HG03439 (cell line): ENCODE measurements at regions not wholly inside any gene's neighbourhood (a gene's known extent, or its start where the extent isn't known, plus 50 kb on each side); places are given as distances from the start of the nearest gene placed in this dataset.
"Not testable (repeated sequence)": the region's sequence is repeated elsewhere in the genome, so short reads cannot be mapped to it uniquely, and the experiment has no call there.

Experiments
- ATAC-seq: cut with Tn5 transposase; IDR thresholded peaks from one replicate; pipeline ENCODE4 v1.9.1; 2021; ENCODE audit warnings: mild to moderate bottlenecking, moderate library complexity; ENCODE audit not compliant: unreplicated experiment

DNA sequence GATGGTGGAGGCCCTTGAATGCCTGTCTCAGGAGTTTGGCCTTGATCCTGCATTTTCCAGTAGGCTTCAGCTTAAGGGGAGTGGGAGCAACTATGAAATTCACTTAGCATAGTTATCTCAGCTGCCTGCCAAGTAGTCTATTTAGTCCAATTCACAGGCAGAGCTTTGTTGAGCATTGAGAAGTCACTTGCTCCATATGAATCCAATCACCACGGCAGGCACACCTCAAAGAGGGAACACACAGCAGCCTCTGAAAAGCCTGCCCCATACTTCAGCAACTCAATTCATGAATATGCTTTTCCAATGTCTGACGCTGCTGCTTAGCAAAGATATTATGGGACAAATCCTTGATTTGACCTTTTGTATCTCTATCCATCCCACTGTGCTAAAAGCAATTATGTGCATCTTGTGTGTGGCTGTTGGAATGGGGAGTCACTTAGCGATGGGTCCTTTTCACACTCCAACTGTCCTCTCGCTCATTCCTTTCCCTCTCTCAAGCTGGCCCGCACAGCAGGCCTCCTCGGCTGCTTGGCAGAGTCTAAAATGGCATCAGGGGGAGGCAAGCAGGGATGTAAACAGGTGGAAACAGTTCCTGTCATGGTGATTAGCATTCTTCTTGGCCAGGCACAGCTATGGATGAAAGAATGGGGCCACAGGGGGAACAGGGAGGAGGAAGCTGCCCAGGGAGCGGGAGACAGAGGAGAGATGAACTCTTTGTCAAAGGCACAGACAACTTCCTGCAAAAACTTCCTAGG is 56.0 kb upstream of the LRPPRC start:
- no peak for ATAC-seq

- ATAC-seq = no peak
Measured at GRCh38 chr2:44052584-44052983, 56.8 kb upstream of the LRPPRC start.

- ATAC-seq = no peak
Measured at GRCh38 chr2:44053052-44053451, 57.3 kb upstream of the LRPPRC start.

- ATAC-seq = no peak
Measured at GRCh38 chr2:44053456-44053855, 57.7 kb upstream of the LRPPRC start.

DNA sequence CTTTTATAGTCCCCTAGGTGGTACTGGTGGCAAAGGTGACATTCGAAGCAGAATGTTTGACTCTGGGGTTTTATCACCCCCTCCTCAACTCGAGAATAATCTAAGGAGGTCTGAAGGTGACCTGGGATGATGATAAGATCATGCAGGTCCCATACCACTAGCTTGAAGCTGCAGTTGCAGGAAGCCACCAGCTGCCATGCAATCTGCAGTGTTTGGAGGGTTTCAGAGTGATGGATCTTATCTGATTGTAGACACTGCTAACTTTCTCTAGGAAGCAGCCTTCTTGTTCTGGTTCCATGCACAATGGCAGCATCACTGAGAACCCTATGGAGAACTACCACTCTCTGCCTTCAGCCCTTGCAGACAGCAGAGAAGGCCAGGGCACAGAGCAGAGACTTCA is 59.4 kb upstream of the LRPPRC start:
- ATAC-seq = no peak

- no peak for ATAC-seq
Measured at GRCh38 chr2:44055664-44056063, 59.9 kb upstream of the LRPPRC start.

GRCh38 chr2:44056947-44057346 is 61.2 kb upstream of the LRPPRC start:
- no peak for ATAC-seq

DNA sequence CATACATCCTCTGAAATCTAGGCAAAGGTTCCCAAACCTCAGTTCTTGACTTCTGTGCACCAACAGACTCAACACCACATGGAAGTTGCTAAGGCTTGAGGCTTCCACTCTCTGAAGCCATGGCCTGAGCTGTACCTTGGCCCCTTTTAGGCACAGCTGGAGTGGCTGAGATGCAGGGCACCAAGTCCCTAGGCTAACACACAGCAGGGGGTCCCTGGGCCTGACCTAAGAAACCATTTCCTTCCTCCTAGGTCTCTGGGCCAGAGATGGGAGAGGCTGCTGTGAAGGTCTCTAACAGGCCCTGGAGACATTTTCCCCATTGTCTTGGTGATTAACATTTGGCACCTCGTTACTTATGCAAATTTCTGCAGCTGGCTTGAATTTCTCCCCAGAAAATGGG is 64.5 kb upstream of the LRPPRC start:
- not testable (repeated sequence) for ATAC-seq

DNA sequence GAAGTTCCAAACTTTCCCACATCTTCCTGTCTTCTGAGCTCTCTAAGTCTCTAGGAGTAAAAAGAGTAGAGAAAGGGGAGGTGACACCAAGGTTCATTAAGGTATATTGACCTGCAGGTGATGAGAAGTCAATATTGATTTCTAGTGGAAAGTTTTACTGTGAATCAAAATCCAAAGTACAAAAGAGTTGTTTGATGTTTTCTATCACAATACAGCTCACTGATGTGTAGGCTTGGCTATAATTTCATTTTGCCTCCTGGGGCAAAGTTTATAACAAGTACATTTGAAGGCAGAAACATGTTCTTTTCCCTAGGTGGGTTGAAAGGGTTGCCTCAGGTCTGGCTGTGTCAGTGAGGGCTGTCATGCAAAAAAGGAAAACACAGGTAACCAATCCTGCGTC is 65.2 kb upstream of the LRPPRC start:
- ATAC-seq = no peak

GRCh38 chr2:44061469-44061868 is 65.7 kb upstream of the LRPPRC start:
- ATAC-seq = no peak

DNA sequence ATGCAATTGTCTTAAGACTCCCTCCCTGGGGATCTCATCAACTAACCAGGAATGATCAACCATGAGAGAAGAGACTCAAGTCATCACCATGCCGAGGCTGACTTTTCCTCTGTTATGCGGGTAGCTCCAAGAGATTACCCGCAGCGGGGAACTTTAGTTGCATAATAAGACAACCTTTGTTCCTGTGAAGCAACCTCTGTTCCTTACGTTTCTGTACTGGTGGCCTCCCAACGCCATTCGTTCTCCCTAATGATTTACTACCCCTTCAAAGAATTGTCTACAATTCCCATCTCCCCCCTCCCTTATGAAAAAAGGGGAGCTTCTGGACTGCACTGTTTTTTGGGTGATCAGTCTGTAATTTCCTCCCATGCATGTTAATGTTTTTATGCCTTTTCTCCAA is 66.1 kb upstream of the LRPPRC start:
- no peak for ATAC-seq

DNA sequence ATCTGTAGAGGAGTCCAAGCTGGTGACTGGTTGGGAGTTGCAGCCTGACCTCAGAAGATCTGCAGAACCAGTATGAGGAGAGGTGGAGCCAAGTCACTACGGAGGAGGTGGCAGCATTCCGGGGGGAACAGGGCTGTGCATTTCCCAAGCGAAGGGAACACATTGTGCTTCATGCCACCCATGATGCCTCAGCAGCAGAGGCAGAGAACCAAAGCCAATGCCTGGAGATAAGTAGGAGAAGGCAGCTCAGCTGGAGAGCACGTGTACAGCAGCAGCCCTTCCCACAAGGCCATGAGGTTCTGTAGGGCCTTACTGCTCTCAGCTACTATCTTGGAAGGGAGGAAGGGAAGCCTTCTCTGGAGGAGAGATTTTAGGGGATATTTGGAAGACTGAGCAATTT is 67.2 kb upstream of the LRPPRC start:
- no peak for ATAC-seq

DNA sequence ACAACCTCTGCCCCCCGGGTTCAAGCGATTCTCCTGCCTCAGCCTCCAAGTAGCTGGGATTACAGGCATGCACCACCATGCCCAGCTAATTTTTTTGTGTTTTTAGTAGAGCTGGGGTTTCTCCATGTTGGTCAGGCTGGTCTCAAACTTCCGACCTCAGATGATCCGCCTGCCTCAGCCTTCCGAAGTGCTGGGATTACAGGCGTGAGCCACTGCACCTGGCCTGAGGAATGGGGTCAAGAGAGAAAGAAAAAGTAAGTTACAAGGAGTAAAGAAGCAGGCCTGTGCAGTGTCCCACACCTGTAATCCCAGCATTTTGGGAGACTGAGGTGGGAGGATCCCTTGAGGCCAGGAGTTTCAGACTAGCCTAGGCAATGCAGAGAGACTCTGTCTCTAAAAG is 68.5 kb upstream of the LRPPRC start:
- ATAC-seq = not testable (repeated sequence)

- ATAC-seq = not testable (repeated sequence)
Measured at GRCh38 chr2:44067012-44067790, 71.4 kb upstream of the LRPPRC start.

DNA sequence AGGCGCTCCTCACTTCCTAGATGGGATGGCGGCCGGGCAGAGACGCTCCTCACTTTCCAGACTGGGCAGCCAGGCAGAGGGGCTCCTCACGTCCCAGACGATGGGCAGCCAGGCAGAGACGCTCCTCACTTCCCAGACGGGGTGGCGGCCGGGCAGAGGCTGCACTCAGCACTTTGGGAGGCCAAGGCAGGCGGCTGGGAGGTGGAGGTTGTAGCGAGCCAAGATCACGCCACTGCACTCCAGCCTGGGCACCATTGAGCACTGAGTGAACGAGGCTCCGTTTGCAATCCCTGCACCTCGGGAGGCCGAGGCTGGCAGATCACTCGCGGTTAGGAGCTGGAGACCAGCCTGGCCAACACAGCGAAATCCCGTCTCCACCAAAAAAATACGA is 72.0 kb upstream of the LRPPRC start:
- ATAC-seq = not testable (repeated sequence)

- ATAC-seq = no peak
Measured at GRCh38 chr2:44071454-44072046, 75.8 kb upstream of the LRPPRC start.

DNA sequence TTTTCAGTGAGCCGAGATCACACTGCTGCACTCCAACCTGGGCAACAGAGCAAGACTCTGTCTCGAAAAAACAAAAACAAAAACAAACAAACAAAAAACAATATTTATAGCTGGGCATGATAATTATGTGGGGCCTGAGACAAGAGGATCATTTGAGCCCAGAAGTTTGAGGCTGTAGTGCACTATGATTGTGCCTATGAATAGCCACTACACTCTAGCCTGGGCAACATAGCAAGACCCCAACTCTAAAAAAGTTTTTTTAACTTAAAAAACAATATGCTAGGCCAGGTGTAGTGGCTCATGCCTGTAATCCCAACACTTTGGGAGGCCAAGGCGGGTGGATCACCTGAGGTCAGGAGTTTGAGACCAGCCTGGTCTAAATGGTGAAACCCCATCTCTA is 77.9 kb upstream of the LRPPRC start:
- ATAC-seq = not testable (repeated sequence)

GRCh38 chr2:44074795-44075194 is 79.0 kb upstream of the LRPPRC start:
- ATAC-seq = not testable (repeated sequence)

DNA sequence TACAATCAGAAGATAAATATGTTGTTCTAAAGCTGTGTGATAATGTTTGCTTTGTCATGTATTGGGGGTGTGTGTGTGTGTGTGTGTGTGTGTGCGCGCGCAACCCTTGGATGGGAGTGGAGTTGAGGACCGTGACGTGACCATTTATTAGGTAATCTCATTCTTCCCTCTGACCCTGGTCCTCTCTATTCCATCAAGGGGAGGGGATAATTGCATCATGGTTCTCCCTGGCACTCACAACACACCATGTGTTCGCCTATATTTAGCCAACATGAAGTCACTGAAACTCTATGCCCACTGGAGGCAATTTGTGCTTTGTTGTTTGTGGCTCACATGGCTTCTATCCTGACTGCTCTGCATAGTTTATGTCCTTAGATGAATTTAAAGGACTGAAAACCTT is 79.8 kb upstream of the LRPPRC start:
- ATAC-seq = no peak

- no peak for ATAC-seq
Measured at GRCh38 chr2:44077942-44078511, 82.2 kb upstream of the LRPPRC start.

GRCh38 chr2:44079686-44080085 is 83.9 kb upstream of the LRPPRC start:
- ATAC-seq = no peak

DNA sequence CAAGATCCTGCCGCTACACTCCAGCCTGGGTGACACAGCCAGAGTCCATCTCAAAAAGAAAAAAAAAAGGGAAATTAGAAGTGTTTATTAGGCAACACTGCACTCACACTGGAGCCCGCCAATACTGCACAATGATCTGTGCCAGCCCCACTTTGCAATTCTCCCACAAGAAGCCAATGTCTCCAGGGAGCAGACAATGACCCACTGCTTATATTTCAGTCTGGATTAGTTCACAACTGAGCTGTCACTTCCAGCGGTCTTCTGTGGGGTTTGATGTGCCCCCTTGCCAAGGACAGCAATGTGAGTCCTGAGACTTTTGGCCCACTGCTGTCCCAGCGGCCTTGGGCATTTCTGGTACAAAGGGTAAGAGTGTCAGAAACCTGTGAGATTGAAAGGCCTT is 85.6 kb upstream of the PPM1B start:
- ATAC-seq = no peak
